ENCODE measurements at regions not wholly inside any gene's neighbourhood (a gene's known extent, or its start where the extent isn't known, plus 50 kb on each side); places are given as distances from the start of the nearest gene placed in this dataset.

DNA sequence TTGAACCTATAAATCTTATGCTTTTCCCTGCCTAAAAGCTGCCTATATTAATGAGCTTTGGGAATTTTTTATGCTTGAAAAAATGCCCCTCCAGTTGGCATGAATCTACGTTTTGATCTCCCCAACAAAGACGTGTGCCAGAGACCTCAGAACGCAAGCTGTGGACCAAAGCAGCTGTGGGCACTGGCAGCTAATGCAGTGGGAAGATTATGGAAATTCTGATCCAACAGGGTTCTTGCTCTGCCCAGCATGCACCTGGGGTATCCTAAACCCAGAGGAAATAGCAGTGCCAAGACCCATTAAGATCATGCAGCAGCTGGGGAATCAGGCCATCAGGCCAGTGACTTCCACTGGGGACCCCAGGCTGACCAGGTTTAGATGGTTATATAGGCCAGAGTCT lies 423.0 kb downstream of the ZBBX start:
- DNase-seq (ENCODE audit: low read depth) = no peak
- H3K4me3 ChIP-seq (ENCODE audit: low read depth, low read length) = no peak overlapping the region
- TF ChIP-seq CTCF (IDR thresholded peaks at IDR 0.05; ENCODE audit: insufficient read depth, low read depth, low read length) = no peak

- no peak for DNase-seq (ENCODE audit: low read depth)
- TF ChIP-seq CTCF (IDR thresholded peaks at IDR 0.05; ENCODE audit: insufficient read depth, low read depth, low read length) = no peak
- H3K4me3 ChIP-seq (ENCODE audit: low read depth, low read length) = no peak overlapping the region
Observed at GRCh38 chr3:166955201-166955939, 424.7 kb downstream of the ZBBX start.

GRCh38 chr3:166934879-166935278 lies 445.2 kb downstream of the ZBBX start:
- TF ChIP-seq CTCF (IDR thresholded peaks at IDR 0.05; ENCODE audit: insufficient read depth, low read depth, low read length) = no peak
- no peak overlapping the region for H3K4me3 ChIP-seq (ENCODE audit: low read depth, low read length)
- DNase-seq (ENCODE audit: low read depth) = no peak

DNA sequence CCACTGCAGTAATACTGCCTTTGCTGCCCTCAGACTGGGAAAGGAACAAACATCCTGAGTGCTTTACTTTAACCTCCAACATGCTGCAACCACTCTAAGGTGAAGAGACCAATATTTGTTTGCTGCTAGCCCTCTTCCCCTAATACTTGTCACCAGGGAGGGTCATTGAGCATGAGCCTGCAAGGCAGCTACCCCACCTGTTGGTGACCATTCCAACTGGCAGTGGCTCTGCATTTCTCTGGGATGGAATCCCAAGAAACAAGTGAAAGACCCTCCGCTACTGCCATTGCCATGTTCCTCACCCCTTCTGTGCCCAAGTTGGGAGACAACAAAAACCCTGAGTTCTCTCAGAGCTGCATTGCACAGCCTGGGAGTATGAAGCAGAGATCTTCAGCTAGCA lies 462.7 kb downstream of the ZBBX start:
- TF ChIP-seq CTCF (IDR thresholded peaks at IDR 0.05; ENCODE audit: insufficient read depth, low read depth, low read length) = no peak
- H3K4me3 ChIP-seq (ENCODE audit: low read depth, low read length) = no peak overlapping the region
- DNase-seq (ENCODE audit: low read depth) = no peak

- no peak overlapping the region for H3K4me3 ChIP-seq (ENCODE audit: low read depth, low read length)
- DNase-seq (ENCODE audit: low read depth) = no peak
- no peak for TF ChIP-seq CTCF (IDR thresholded peaks at IDR 0.05; ENCODE audit: insufficient read depth, low read depth, low read length)
Observed at GRCh38 chr3:166902374-166902773, 477.7 kb downstream of the ZBBX start.

DNA sequence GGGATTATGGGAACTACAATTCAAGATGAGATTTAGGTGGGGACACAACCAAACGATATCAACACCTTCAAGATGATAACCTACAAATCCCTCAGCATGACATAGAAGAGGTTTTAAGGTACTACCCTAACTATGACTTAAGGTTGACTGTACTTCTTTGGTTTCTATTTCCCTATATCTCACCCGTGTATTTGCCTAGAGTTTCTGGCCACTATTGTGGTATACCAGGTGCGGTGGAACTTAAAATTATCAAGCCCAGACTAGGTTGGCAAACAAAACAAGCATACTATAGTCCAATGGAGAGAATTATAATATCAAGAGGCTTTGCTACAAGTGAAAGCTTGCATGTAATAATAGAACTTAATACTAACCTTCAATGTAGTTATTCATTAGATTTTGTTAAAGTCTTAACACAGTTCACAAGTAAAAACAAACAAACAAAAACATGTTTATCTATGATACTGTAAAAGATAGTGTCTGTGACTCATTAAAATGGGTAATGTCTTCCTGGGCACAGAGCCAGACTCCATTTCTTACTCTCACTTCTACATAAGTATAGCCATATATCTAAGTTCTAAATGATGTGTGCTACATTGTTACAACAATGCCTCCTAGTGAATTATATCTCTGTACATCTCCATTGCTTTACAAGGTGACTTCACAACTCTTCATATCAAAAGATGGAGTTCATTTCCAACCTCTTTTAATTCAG lies 479.1 kb downstream of the ZBBX start:
- H3K4me3 ChIP-seq (ENCODE audit: low read depth, low read length) = no peak overlapping the region
- no peak for TF ChIP-seq CTCF (IDR thresholded peaks at IDR 0.05; ENCODE audit: insufficient read depth, low read depth, low read length)
- no peak for DNase-seq (ENCODE audit: low read depth)

All from fibroblast of villous mesenchyme (primary cell).